ENCODE measurements at regions not wholly inside any gene's neighbourhood (a gene's known extent, or its start where the extent isn't known, plus 50 kb on each side); places are given as distances from the start of the nearest gene placed in this dataset.

DNA sequence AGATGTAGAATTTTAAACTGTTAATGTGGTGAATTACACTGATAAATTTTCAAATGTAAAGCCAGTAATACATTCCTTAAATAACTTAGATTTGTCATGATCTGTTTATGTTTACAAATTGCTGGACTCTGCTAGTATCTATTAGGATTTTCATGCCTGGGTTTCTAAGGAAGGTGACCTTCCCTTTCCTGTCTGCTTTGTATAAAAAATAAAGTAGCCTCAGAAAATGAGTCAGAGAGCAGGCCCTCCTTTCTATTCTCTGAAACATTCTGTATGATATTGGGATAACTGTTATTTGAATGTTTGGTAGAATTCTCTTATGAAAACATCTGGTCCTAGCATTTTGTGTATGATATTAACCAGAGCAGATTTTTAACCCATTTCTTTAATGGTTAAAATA, 255.3 kb downstream of the SYK start:
- no peak overlapping the region for H3K27ac ChIP-seq
- TF ChIP-seq CTCF (IDR thresholded peaks at IDR 0.05), result no peak
- no peak for DNase-seq

DNA sequence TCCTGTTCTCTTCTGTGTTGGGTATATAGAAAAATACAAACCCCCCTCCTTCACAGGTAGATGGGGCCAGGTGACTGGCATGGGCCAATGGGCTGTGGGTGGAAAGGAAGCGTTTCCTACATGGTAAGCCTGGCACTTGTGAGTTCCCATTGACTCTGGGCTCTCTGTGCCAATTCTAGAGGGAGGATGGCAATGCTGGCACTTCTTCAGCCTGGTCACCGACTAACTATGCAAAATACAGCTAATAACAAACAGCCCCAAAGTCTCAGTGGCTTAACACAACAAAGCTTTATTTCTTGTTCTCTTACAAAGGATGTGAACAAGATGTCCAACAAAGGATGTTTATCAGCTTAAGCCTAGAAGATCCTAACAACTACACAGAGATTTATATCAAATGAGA, 258.1 kb downstream of the SYK start:
- H3K36me3 ChIP-seq, result no peaks in the 10 kb centered on the region
- ATAC-seq (peak; percentile 25), DNase-seq (no peak)
- TF ChIP-seq CTCF (IDR thresholded peaks at IDR 0.05), result no peak
- H3K9me3 ChIP-seq, result no peaks in the 10 kb centered on the region
- no peaks in the 10 kb centered on the region for H3K27me3 ChIP-seq
- peak overlapping the region; percentile 63 for H3K27ac ChIP-seq
- H3K4me3 ChIP-seq, result no peak overlapping the region
- H3K4me1 ChIP-seq, result peaks cover 17% of the 10 kb centered on the region
- intact Hi-C loops (cut with DNase I), result no loop called here

More for the DNA sequence above, 255.3 kb downstream of the SYK start:
- Histone ChIP-seq H3K36me3 (no peaks in the 10 kb centered on the region), H3K9me3 (no peaks in the 10 kb centered on the region), H3K4me1 (peaks cover 17% of the 10 kb centered on the region), H3K27me3 (no peaks in the 10 kb centered on the region), H3K4me3 (no peak overlapping the region)
- intact Hi-C loops (cut with DNase I), result no loop called here
- no peak for ATAC-seq

DNA sequence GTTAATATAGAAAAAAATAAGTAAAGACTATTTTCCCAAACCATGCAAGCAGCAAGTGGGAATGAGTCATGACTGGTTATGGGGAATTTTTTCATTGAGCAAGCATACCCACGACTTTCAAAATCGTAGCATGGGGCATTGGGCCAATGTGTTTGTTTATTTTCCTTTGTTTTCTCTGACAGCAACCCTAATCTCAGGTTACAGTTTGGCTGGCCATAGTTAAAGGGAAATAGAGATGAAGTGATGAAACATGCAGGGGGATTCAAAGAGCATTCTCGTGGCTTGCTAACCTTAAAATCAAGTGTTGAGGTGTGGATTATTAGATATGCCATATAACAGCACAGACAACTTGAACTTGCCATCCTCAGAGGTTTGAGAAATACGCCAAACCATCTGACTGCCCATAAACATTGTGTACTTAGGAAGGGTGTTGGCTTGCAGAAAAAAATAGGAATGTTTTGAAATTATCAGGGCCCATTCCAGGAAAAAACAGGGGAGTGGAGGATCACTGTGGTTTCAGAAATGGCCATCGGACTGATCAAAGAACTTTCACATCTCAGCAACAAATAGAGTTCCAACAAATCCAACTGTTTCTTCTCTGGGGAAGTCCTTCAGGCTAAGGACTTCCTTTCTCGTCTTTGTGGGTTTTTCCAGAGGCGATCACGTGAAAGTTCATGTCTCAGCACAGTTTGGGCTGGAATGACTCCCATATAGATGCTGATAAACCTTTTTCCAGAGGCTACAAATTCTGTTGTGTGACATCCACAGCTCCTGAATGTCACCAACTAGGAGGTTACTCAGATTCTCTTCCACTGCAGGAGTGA, 259.1 kb downstream of the SYK start:
- H3K4me3 ChIP-seq, result no peak overlapping the region
- H3K4me1 ChIP-seq, result peaks cover 17% of the 10 kb centered on the region
- ATAC-seq (peak; percentile 55), DNase-seq (no peak)
- peak overlapping the region; percentile 63 for H3K27ac ChIP-seq
- no peak for TF ChIP-seq CTCF (IDR thresholded peaks at IDR 0.05)
- no peaks in the 10 kb centered on the region for H3K36me3 ChIP-seq
- no peaks in the 10 kb centered on the region for H3K27me3 ChIP-seq
- no peaks in the 10 kb centered on the region for H3K9me3 ChIP-seq
- intact Hi-C loops (cut with DNase I), result no loop called here

DNA sequence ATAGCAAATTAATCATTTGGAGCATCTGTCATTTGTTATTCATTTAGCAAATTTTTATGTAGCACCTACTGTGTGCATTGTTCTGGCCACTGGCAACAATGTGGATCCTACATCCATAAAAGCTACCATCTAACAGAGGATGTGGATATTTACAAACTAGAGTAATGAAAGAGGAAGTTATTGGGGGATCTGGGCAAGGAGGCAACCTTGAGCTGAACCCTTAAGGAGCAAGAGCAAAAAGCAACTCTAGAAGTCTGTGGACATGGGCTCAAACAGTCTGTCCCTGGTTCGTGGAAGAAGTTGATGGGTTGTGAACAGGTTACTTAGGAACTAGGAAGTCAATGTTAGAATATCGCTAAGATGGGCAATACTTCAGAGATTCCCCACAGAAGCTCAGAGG, 259.9 kb downstream of the SYK start:
- intact Hi-C loops (cut with DNase I), result no loop called here
- DNase-seq, result no peak
- ATAC-seq, result peak; percentile 25
- Histone ChIP-seq H3K4me1 (peaks cover 17% of the 10 kb centered on the region), H3K4me3 (no peak overlapping the region), H3K9me3 (no peaks in the 10 kb centered on the region), H3K27ac (peak overlapping the region; percentile 63), H3K36me3 (no peaks in the 10 kb centered on the region), H3K27me3 (no peaks in the 10 kb centered on the region)
- TF ChIP-seq CTCF (IDR thresholded peaks at IDR 0.05), result no peak

DNA sequence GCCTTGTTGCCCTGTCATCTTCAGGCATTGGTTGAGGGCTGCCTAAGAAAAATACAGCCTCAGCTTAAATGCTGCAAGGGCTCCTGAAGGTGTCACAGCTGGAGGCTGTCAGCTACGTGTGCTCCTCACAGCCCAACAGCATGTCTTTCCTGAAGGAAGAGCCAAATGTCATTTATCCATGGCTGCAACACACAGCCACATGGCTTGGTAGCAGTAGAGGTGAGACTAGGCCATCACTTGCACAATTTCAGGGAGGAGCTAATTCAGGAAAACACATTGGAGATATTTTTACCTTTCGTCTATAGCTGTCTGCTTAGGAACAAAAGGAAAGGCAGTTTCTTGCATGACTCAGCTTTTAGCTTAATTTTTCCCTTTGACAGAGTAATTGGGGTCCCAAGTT, 260.7 kb downstream of the SYK start:
- no peak for DNase-seq
- intact Hi-C loops (cut with DNase I), result no loop called here

More for the DNA sequence above, 260.7 kb downstream of the SYK start:
- Histone ChIP-seq H3K4me1 (peaks cover 17% of the 10 kb centered on the region), H3K27ac (no peak overlapping the region), H3K4me3 (no peak overlapping the region), H3K27me3 (no peaks in the 10 kb centered on the region), H3K9me3 (no peaks in the 10 kb centered on the region), H3K36me3 (no peaks in the 10 kb centered on the region)
- ATAC-seq, result no peak
- no peak for TF ChIP-seq CTCF (IDR thresholded peaks at IDR 0.05)
